Stomach (tissue), 8 donors: ENCODE measurements at regions not wholly inside any gene's neighbourhood (a gene's known extent, or its start where the extent isn't known, plus 50 kb on each side); places are given as distances from the start of the nearest gene placed in this dataset.

Experiments used
- DNase-seq, 2 donors: peaks; one replicate each; pipeline versions ENCODE4 v3.0.0 to v3.0.0-alpha.2; 2013 to 2019
- H3K27ac ChIP-seq, 5 donors: fragments of 200-600 bp in 4 of 5; sonication (generic) in 4 of 5; one replicate each; pipeline ENCODE4 v1.5.1; 2013 to 2019; ENCODE audit warnings: mild to moderate bottlenecking in 1 of 5, moderate library complexity in 1 of 5
- H3K27me3 ChIP-seq, 3 donors: fragments of 200-600 bp; sonication (generic); one replicate each; pipeline ENCODE4 v1.5.1; 2017 to 2019; ENCODE audit warnings: mixed run types in 1 of 3
- H3K36me3 ChIP-seq, 4 donors: fragments of 200-600 bp; sonication (generic); 1 replicate in 3 of 4; 2 replicates in 1 of 4; pipeline ENCODE4 v1.5.1; 2016 to 2019
- H3K4me1 ChIP-seq, 4 donors: fragments of 200-600 bp; sonication (generic); one replicate each; pipeline ENCODE4 v1.5.1; 2016 to 2019
- H3K4me3 ChIP-seq, 4 donors: fragments of 200-600 bp; sonication (generic) in 3 of 4; one replicate each; pipeline ENCODE4 v1.5.1; 2016 to 2019; ENCODE audit warnings: mild to moderate bottlenecking in 1 of 4
- H3K9me3 ChIP-seq, 4 donors: fragments of 200-600 bp; sonication (generic); one replicate each; pipeline ENCODE4 v1.5.1; 2016 to 2019
- EP300 ChIP-seq: sonication (generic); formaldehyde crosslinking; IDR thresholded peaks from one replicate; pipeline ENCODE4 v1.6.1; 2017; ENCODE audit warnings: antibody characterized with exemption
- POLR2A ChIP-seq, 4 donors: fragments of 450-650 bp; IDR thresholded peaks; one replicate each; pipeline ENCODE4 v1.6.1; 2016; ENCODE audit warnings: antibody characterized with exemption in 4 of 4, control low read depth in 2 of 4, mild to moderate bottlenecking in 1 of 4, moderate library complexity in 1 of 4
- POLR2AphosphoS5 ChIP-seq, 3 donors: sonication (generic); formaldehyde crosslinking; IDR thresholded peaks; one replicate each; pipeline ENCODE4 v1.6.1; 2016; ENCODE audit warnings: antibody characterized with exemption in 3 of 3
- WGBS, 5 donors: extraction: QIAGEN DNeasy Blood & Tissue Kit in 3 of 5; methylation state at CpG; one replicate each; pipeline versions ENCODE4 v1.1.5 to v1.1.7; 2013 to 2018; 5-methylcytosine and 5-hydroxymethylcytosine counted together
- intact Hi-C: fragments of 100-400 bp; cut with DNase I; formaldehyde crosslinking; loops from one replicate; pipeline ENCODE4 v1.15.1; 2023; ENCODE audit warnings: low total_unique reads
- small RNA-seq, 4 donors: library from RNA; depleted of rRNA; stranded (forward); fragments of <200 nt; gene quantifications; one replicate each; pipeline ENCODE3, GENCODE V24; 2016
- TF ChIP-seq, protein P1 (sequence below), 7 experiments: fragments of 450-650 bp in 4 of 7; fragments of 200-600 bp in 3 of 7; sonication (generic) in 3 of 7; IDR thresholded peaks; one replicate each; pipeline ENCODE4 v1.5.1; 2016 to 2019; ENCODE audit warnings: antibody characterized with exemption in 7 of 7, control low read depth in 2 of 7, mild to moderate bottlenecking in 1 of 7
- donor health status: healthy with polysubstance abuse.
- donor health status: Bipolar disorder and iron deficiency.
- donor health status: healthy.

DNA sequence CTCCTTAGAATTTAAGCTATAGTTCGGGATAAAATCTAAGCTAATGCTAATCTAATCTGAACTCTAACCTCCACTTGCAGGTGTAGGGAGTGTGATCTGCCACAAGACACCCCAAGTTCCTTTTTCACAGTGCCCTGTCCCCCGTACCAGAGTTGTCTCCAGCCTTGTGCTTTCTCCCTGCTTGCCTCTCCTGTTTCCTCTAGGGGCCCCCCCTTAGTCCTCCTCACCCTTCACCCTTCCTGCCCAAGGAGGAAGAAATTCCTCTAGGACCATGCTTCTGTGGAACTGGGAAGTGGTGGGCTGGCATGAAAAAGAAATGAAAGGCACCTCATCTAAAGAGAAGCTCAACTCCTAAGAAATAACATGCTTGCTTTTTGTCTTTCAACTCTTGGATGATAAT, 50.2 kb upstream of the BCL9 start:
- TF ChIP-seq POLR2AphosphoS5 (IDR thresholded peaks at IDR 0.05) (no peak), POLR2A (IDR thresholded peaks at IDR 0.05) (no peak), EP300 (no peak)
- TF ChIP-seq, protein P1, sequence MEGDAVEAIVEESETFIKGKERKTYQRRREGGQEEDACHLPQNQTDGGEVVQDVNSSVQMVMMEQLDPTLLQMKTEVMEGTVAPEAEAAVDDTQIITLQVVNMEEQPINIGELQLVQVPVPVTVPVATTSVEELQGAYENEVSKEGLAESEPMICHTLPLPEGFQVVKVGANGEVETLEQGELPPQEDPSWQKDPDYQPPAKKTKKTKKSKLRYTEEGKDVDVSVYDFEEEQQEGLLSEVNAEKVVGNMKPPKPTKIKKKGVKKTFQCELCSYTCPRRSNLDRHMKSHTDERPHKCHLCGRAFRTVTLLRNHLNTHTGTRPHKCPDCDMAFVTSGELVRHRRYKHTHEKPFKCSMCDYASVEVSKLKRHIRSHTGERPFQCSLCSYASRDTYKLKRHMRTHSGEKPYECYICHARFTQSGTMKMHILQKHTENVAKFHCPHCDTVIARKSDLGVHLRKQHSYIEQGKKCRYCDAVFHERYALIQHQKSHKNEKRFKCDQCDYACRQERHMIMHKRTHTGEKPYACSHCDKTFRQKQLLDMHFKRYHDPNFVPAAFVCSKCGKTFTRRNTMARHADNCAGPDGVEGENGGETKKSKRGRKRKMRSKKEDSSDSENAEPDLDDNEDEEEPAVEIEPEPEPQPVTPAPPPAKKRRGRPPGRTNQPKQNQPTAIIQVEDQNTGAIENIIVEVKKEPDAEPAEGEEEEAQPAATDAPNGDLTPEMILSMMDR (IDR thresholded peaks at IDR 0.05): no peak
- 11 to 43% (median 40%) methylated on average over 2 of the region's 2 CpGs for WGBS, 5 donors
- intact Hi-C loops: loop anchor here (10.0 kb wide), 2 partner anchors 154 to 404 kb away; no protein-coding TSS in a partner anchor
- no peaks in the 10 kb centered on the region for H3K9me3 ChIP-seq
- no peak overlapping the region for H3K27ac ChIP-seq
- H3K27me3 ChIP-seq: peaks cover 0 to 7% (median 0%) of the 10 kb centered on the region in 3 donors
- DNase-seq: no peak
- no peak overlapping the region for H3K4me3 ChIP-seq
- H3K36me3 ChIP-seq: no peaks in the 10 kb centered on the region
- H3K4me1 ChIP-seq: peaks cover 0 to 6% (median 4%) of the 10 kb centered on the region in 4 donors

Small RNA genes in the stretch of these regions (small RNA-seq; reads per million reads assigned to genes)
- 0 reads per million in 4 donors for gene RF00019
